Mesenchymal stem cell (in vitro differentiated cells and primary cell): ENCODE measurements at regions not wholly inside any gene's neighbourhood (a gene's known extent, or its start where the extent isn't known, plus 50 kb on each side); places are given as distances from the start of the nearest gene placed in this dataset.
"Not testable (repeated sequence)": the region's sequence is repeated elsewhere in the genome, so short reads cannot be mapped to it uniquely, and the experiment has no call there.

Experiments
- DNase-seq: peaks from one replicate; pipeline ENCODE4 v3.0.0-alpha.2; 2013
- H2AFZ ChIP-seq: one replicate; pipeline ENCODE4 v1.6.1; 2013; ENCODE audit warnings: low read depth, mild to moderate bottlenecking, control low read depth, inconsistent platforms, low read length, moderate library complexity
- H2AK5ac ChIP-seq: 2 replicates; pipeline ENCODE4 v1.6.1; 2013; ENCODE audit warnings: low read length, moderate library complexity, mild to moderate bottlenecking, inconsistent platforms; ENCODE audit not compliant: severe bottlenecking
- H2BK120ac ChIP-seq: one replicate; pipeline ENCODE4 v1.6.1; 2013; ENCODE audit warnings: low read depth, mild to moderate bottlenecking, inconsistent platforms, low read length, moderate library complexity
- H2BK12ac ChIP-seq, 2 experiments: one replicate each; pipeline ENCODE4 v1.6.1; 2013; ENCODE audit warnings: inconsistent platforms in 2 of 2, low read length in 2 of 2, mild to moderate bottlenecking in 2 of 2, moderate library complexity in 2 of 2, control low read depth in 1 of 2
- H2BK15ac ChIP-seq: one replicate; pipeline ENCODE4 v1.6.1; 2013; ENCODE audit warnings: mild to moderate bottlenecking, low read depth, inconsistent platforms; ENCODE audit not compliant: poor library complexity, severe bottlenecking
- H2BK5ac ChIP-seq: 2 replicates; pipeline ENCODE4 v1.6.1; 2013; ENCODE audit warnings: low read depth, mild to moderate bottlenecking, low read length, control low read depth, inconsistent platforms; ENCODE audit not compliant: poor library complexity, severe bottlenecking
- H3K14ac ChIP-seq, 2 experiments: one replicate each; pipeline ENCODE4 v1.6.1; 2013; ENCODE audit warnings: inconsistent platforms in 2 of 2, low read length in 2 of 2, control low read depth in 1 of 2, mild to moderate bottlenecking in 1 of 2, moderate library complexity in 1 of 2
- H3K18ac ChIP-seq, 2 experiments: one replicate each; pipeline ENCODE4 v1.6.1; 2013; ENCODE audit warnings: inconsistent platforms in 2 of 2, low read length in 2 of 2, control low read depth in 1 of 2, low read depth in 1 of 2, mild to moderate bottlenecking in 1 of 2
- H3K23ac ChIP-seq, 2 experiments: one replicate each; pipeline ENCODE4 v1.6.1; 2013; ENCODE audit warnings: inconsistent platforms in 2 of 2, low read length in 2 of 2, mild to moderate bottlenecking in 2 of 2, moderate library complexity in 2 of 2, control low read depth in 1 of 2
- H3K27ac ChIP-seq: 2 replicates; pipeline ENCODE4 v1.5.1; 2013; ENCODE audit warnings: mild to moderate bottlenecking, moderate library complexity, low read length, control low read depth, inconsistent platforms; ENCODE audit not compliant: poor library complexity, severe bottlenecking
- H3K27me3 ChIP-seq, 2 experiments: 2 replicates each; pipeline versions ENCODE4 v1.6.1 to v1.7.0; 2013; ENCODE audit warnings: low read length in 2 of 2, mild to moderate bottlenecking in 2 of 2, moderate library complexity in 2 of 2, control low read depth in 1 of 2, inconsistent platforms in 1 of 2; ENCODE audit not compliant: control insufficient read depth in 1 of 2, insufficient read depth in 1 of 2
- H3K36me3 ChIP-seq, 2 experiments: 2 replicates each; pipeline versions ENCODE4 v1.6.1 to v1.7.0; 2013; ENCODE audit warnings: low read length in 2 of 2, control low read depth in 1 of 2, inconsistent platforms in 1 of 2, low read depth in 1 of 2, mild to moderate bottlenecking in 1 of 2; ENCODE audit not compliant: insufficient read depth in 2 of 2, control insufficient read depth in 1 of 2
- H3K4ac ChIP-seq, 2 experiments: one replicate each; pipeline ENCODE4 v1.6.1; 2013; ENCODE audit warnings: inconsistent platforms in 2 of 2, low read length in 2 of 2, mild to moderate bottlenecking in 2 of 2, moderate library complexity in 2 of 2, control low read depth in 1 of 2, low read depth in 1 of 2
- H3K4me1 ChIP-seq: 2 replicates; pipeline ENCODE4 v1.6.1; 2013; ENCODE audit warnings: low read depth, low read length, control low read depth; ENCODE audit not compliant: control insufficient read depth, insufficient read depth
- H3K4me2 ChIP-seq: 2 replicates; pipeline ENCODE4 v1.6.1; 2013; ENCODE audit warnings: low read length, mild to moderate bottlenecking, inconsistent platforms; ENCODE audit not compliant: poor library complexity, severe bottlenecking
- H3K4me3 ChIP-seq, 2 experiments: 2 replicates each; pipeline versions ENCODE4 v1.5.1 to v1.7.0; 2013; ENCODE audit warnings: low read length in 2 of 2, mild to moderate bottlenecking in 2 of 2, control low read depth in 1 of 2, low read depth in 1 of 2; ENCODE audit not compliant: insufficient read depth in 1 of 2
- H3K79me1 ChIP-seq: replicated peaks from 2 replicates; pipeline ENCODE4 v1.6.1; 2013; ENCODE audit warnings: mild to moderate bottlenecking, control low read depth, low read length, inconsistent platforms; ENCODE audit not compliant: poor library complexity, severe bottlenecking
- H3K9ac ChIP-seq: 2 replicates; pipeline ENCODE4 v1.7.0; 2013; ENCODE audit warnings: mild to moderate bottlenecking, low read length, moderate library complexity
- H3K9me3 ChIP-seq: 2 replicates; pipeline ENCODE4 v1.7.0; 2013; ENCODE audit warnings: mild to moderate bottlenecking, low read length; ENCODE audit not compliant: control insufficient read depth
- H4K8ac ChIP-seq: one replicate; pipeline ENCODE4 v1.6.1; 2013; ENCODE audit warnings: inconsistent platforms, mild to moderate bottlenecking, low read length, moderate library complexity
- H4K91ac ChIP-seq: one replicate; pipeline ENCODE4 v1.6.1; 2013; ENCODE audit warnings: mild to moderate bottlenecking, low read length, inconsistent platforms
- WGBS: methylation state at CpG from one replicate; pipeline ENCODE4 v1.1.7; 2013; ENCODE audit warnings: mixed read lengths; 5-methylcytosine and 5-hydroxymethylcytosine counted together

DNA sequence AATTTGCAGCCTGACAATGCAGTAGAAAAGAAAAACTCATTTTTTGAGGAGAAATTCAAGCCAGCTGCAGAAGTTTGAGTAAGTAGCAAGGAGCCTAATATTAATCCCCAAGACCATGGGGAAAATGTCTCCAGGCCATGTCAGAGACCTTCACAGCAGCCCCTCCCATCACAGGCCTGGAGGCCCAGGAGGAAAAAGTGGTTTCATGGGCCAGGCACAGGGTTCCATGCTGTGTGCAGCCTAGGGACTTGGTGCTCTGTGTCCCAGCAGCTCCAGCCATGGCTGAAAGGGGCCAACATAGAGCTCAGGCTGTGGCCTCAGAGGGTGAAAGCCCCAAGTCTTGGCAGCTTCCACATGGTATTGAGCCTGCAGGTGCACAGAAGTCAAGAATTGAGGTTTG is 418.4 kb downstream of the HINT1 start:
- not testable (repeated sequence) for H3K79me1 ChIP-seq

DNA sequence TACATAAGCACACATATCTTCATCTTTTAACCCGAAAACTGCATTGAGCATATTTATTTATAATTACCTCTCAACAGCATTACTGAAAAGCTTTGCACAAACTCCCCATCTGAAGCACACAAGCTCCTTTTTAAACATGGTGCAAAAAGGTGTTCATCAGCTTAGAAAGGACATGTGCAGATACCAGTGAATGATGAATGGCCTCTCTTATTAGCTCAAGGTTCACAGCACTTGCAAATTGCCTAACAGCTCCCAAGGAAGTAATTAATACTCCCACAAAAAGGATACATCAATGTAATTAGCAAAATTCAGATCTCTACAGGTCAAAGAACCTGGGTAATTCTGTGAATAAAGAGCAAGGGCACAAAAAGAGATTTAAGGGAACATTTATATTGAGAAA is 422.0 kb downstream of the HINT1 start:
- H2AK5ac ChIP-seq = no peak overlapping the region
- H3K14ac ChIP-seq = no peak overlapping the region
- H3K4ac ChIP-seq = no peak overlapping the region
- H2BK120ac ChIP-seq = no peak overlapping the region
- no peaks in the 10 kb centered on the region for H3K4me1 ChIP-seq
- no peaks in the 10 kb centered on the region for H3K79me1 ChIP-seq
- H2BK12ac ChIP-seq = no peak overlapping the region
- no peak overlapping the region for H2BK5ac ChIP-seq
- H4K91ac ChIP-seq = no peak overlapping the region
- no peak overlapping the region for H2AFZ ChIP-seq
- no peak overlapping the region for H3K9ac ChIP-seq
- WGBS = 93% methylated on average over 1 of the region's 1 CpG
- H3K23ac ChIP-seq = no peak overlapping the region
- no peaks in the 10 kb centered on the region for H3K9me3 ChIP-seq
- no peak overlapping the region for H4K8ac ChIP-seq
- no peak overlapping the region for H2BK15ac ChIP-seq
- H3K27ac ChIP-seq = no peak overlapping the region
- DNase-seq = no peak
- no peak overlapping the region for H3K4me3 ChIP-seq
- H3K36me3 ChIP-seq = no peaks in the 10 kb centered on the region
- H3K27me3 ChIP-seq = no peaks in the 10 kb centered on the region
- no peak overlapping the region for H3K18ac ChIP-seq
- H3K4me2 ChIP-seq = no peak overlapping the region

More for the DNA sequence above, 418.4 kb downstream of the HINT1 start:
- not testable (repeated sequence) for H3K9me3 ChIP-seq, H2BK5ac ChIP-seq, H3K18ac ChIP-seq, H4K91ac ChIP-seq, H2BK15ac ChIP-seq, H3K27me3 ChIP-seq, DNase-seq, H2BK120ac ChIP-seq, H4K8ac ChIP-seq, H2AK5ac ChIP-seq, H2BK12ac ChIP-seq, H3K4me2 ChIP-seq, H3K14ac ChIP-seq, H3K23ac ChIP-seq, H3K36me3 ChIP-seq, H3K4me1 ChIP-seq, H3K4ac ChIP-seq, H3K9ac ChIP-seq, H3K4me3 ChIP-seq, H2AFZ ChIP-seq, H3K27ac ChIP-seq

- Histone ChIP-seq H3K4me2 (no peak overlapping the region), H3K9ac (no peak overlapping the region), H3K4ac (no peak overlapping the region), H3K9me3 (no peaks in the 10 kb centered on the region), H2BK12ac (no peak overlapping the region), H3K23ac (no peak overlapping the region), H4K91ac (no peak overlapping the region), H3K79me1 (no peaks in the 10 kb centered on the region), H2BK5ac (no peak overlapping the region), H4K8ac (no peak overlapping the region), H2BK15ac (no peak overlapping the region), H2BK120ac (no peak overlapping the region), H3K4me3 (no peak overlapping the region), H2AK5ac (no peak overlapping the region), H3K14ac (no peak overlapping the region), H2AFZ (no peak overlapping the region), H3K27me3 (no peaks in the 10 kb centered on the region), H3K36me3 (no peaks in the 10 kb centered on the region), H3K4me1 (no peaks in the 10 kb centered on the region), H3K18ac (no peak overlapping the region), H3K27ac (no peak overlapping the region)
- 92% methylated on average over 5 of the region's 5 CpGs for WGBS
- no peak for DNase-seq
Measured at GRCh38 chr5:130740047-130740569, 424.9 kb downstream of the HINT1 start.

GRCh38 chr5:130731839-130732238 is 433.2 kb downstream of the HINT1 start:
- H3K4ac ChIP-seq = no peak overlapping the region
- no peak overlapping the region for H4K8ac ChIP-seq
- H3K27me3 ChIP-seq = no peaks in the 10 kb centered on the region
- H3K27ac ChIP-seq = no peak overlapping the region
- H2BK5ac ChIP-seq = no peak overlapping the region
- no peak overlapping the region for H3K14ac ChIP-seq
- 96% methylated on average over 4 of the region's 4 CpGs for WGBS
- peaks cover 5% of the 10 kb centered on the region for H3K9me3 ChIP-seq
- H2BK120ac ChIP-seq = no peak overlapping the region
- no peak overlapping the region for H2AK5ac ChIP-seq
- no peaks in the 10 kb centered on the region for H3K4me1 ChIP-seq
- no peak overlapping the region for H2BK15ac ChIP-seq
- no peak overlapping the region for H2BK12ac ChIP-seq
- H2AFZ ChIP-seq = no peak overlapping the region
- H3K4me2 ChIP-seq = no peak overlapping the region
- no peaks in the 10 kb centered on the region for H3K79me1 ChIP-seq
- H3K36me3 ChIP-seq = no peaks in the 10 kb centered on the region
- H3K4me3 ChIP-seq = no peak overlapping the region
- H3K9ac ChIP-seq = no peak overlapping the region
- H3K23ac ChIP-seq = no peak overlapping the region
- H3K18ac ChIP-seq = no peak overlapping the region
- H4K91ac ChIP-seq = no peak overlapping the region
- DNase-seq = no peak
